GM18868 (cell line): ENCODE measurements at regions not wholly inside any gene's neighbourhood (a gene's known extent, or its start where the extent isn't known, plus 50 kb on each side); places are given as distances from the start of the nearest gene placed in this dataset.
"Not testable (repeated sequence)": the region's sequence is repeated elsewhere in the genome, so short reads cannot be mapped to it uniquely, and the experiment has no call there.

Experiments used
- ATAC-seq: cut with Tn5 transposase; IDR thresholded peaks from one replicate; pipeline ENCODE4 v1.9.1; 2021; ENCODE audit warnings: mild to moderate bottlenecking, moderate library complexity; ENCODE audit not compliant: unreplicated experiment

- not testable (repeated sequence) for ATAC-seq
These were observed 330.1 kb upstream of the AR start for GRCh38 chrX:67213686-67214085.

GRCh38 chrX:67207912-67208311 lies 335.9 kb upstream of the AR start:
- peak; percentile 89 for ATAC-seq

- no peak for ATAC-seq
These were observed 384.4 kb upstream of the AR start for GRCh38 chrX:67159437-67159836.

GRCh38 chrX:67114635-67115034 lies 429.2 kb upstream of the AR start:
- no peak for ATAC-seq

GRCh38 chrX:67105758-67106116 lies 438.1 kb upstream of the AR start:
- no peak for ATAC-seq

GRCh38 chrX:67104982-67105757 lies 438.7 kb upstream of the AR start:
- no peak for ATAC-seq

GRCh38 chrX:67100031-67100884 lies 443.6 kb upstream of the AR start:
- ATAC-seq: no peak

- ATAC-seq: no peak
These were observed 449.8 kb upstream of the AR start for GRCh38 chrX:67094061-67094460.

- no peak for ATAC-seq
These were observed 411.9 kb upstream of the EDA2R start for GRCh38 chrX:67050760-67051159.

- ATAC-seq: no peak
These were observed 406.0 kb upstream of the EDA2R start for GRCh38 chrX:67044866-67045265.

GRCh38 chrX:67044029-67044653 lies 405.3 kb upstream of the EDA2R start:
- no peak for ATAC-seq

GRCh38 chrX:67004451-67004850 lies 365.6 kb upstream of the EDA2R start:
- ATAC-seq: no peak

GRCh38 chrX:66994729-66995128 lies 355.9 kb upstream of the EDA2R start:
- ATAC-seq: no peak

GRCh38 chrX:66992077-66992476 lies 353.2 kb upstream of the EDA2R start:
- not testable (repeated sequence) for ATAC-seq

GRCh38 chrX:66988331-66988730 lies 349.5 kb upstream of the EDA2R start:
- ATAC-seq: no peak

GRCh38 chrX:66961665-66962064 lies 322.8 kb upstream of the EDA2R start:
- no peak for ATAC-seq

- ATAC-seq: no peak
These were observed 292.8 kb upstream of the EDA2R start for GRCh38 chrX:66931713-66932112.

- not testable (repeated sequence) for ATAC-seq
These were observed 291.6 kb upstream of the EDA2R start for GRCh38 chrX:66930516-66930915.

- ATAC-seq: no peak
These were observed 281.4 kb upstream of the EDA2R start for GRCh38 chrX:66920296-66920695.

- ATAC-seq: no peak
These were observed 280.5 kb upstream of the EDA2R start for GRCh38 chrX:66919280-66919832.

- no peak for ATAC-seq
These were observed 279.6 kb upstream of the EDA2R start for GRCh38 chrX:66918511-66918910.
